Suprapubic skin (tissue), 4 donors: ENCODE measurements at regions not wholly inside any gene's neighbourhood (a gene's known extent, or its start where the extent isn't known, plus 50 kb on each side); places are given as distances from the start of the nearest gene placed in this dataset.

ENCODE experiments used
- DNase-seq, 2 donors: peaks; one replicate each; pipeline ENCODE4 v3.0.0-alpha.2; 2019; ENCODE audit warnings: low spot score in 2 of 2
- H3K27ac ChIP-seq: fragments of 200-600 bp; sonication (generic); one replicate; pipeline ENCODE4 v1.5.1; 2019
- H3K27me3 ChIP-seq: fragments of 200-600 bp; sonication (generic); one replicate; pipeline ENCODE4 v1.5.1; 2019
- H3K36me3 ChIP-seq: fragments of 200-600 bp; sonication (generic); one replicate; pipeline ENCODE4 v1.5.1; 2019
- H3K4me1 ChIP-seq: fragments of 200-600 bp; sonication (generic); one replicate; pipeline ENCODE4 v1.5.1; 2019
- H3K4me3 ChIP-seq: fragments of 200-600 bp; sonication (generic); one replicate; pipeline ENCODE4 v1.5.1; 2019; ENCODE audit warnings: mild to moderate bottlenecking
- H3K9me3 ChIP-seq: fragments of 200-600 bp; sonication (generic); one replicate; pipeline ENCODE4 v1.5.1; 2019
- EP300 ChIP-seq: sonication (generic); formaldehyde crosslinking; IDR thresholded peaks from one replicate; pipeline ENCODE4 v1.6.1; 2017; ENCODE audit warnings: antibody characterized with exemption
- POLR2A ChIP-seq, 2 donors: fragments of 450-650 bp; IDR thresholded peaks; one replicate each; pipeline ENCODE4 v1.6.1; 2017; ENCODE audit warnings: antibody characterized with exemption in 2 of 2, mild to moderate bottlenecking in 2 of 2, moderate library complexity in 2 of 2
- POLR2AphosphoS5 ChIP-seq, 3 donors: sonication (generic); formaldehyde crosslinking; IDR thresholded peaks; one replicate each; pipeline ENCODE4 v1.6.1; 2017; ENCODE audit warnings: antibody characterized with exemption in 3 of 3
- WGBS: methylation state at CpG from one replicate; pipeline ENCODE4 v1.1.5; 2018; 5-methylcytosine and 5-hydroxymethylcytosine counted together
- TF ChIP-seq, protein P1 (sequence below), 2 donors: fragments of 200-600 bp in 1 of 2; fragments of 450-650 bp in 1 of 2; sonication (generic) in 1 of 2; IDR thresholded peaks; one replicate each; pipeline ENCODE4 v1.5.1; 2016 to 2019; ENCODE audit warnings: antibody characterized with exemption in 2 of 2, mild to moderate bottlenecking in 1 of 2, moderate library complexity in 1 of 2

DNA sequence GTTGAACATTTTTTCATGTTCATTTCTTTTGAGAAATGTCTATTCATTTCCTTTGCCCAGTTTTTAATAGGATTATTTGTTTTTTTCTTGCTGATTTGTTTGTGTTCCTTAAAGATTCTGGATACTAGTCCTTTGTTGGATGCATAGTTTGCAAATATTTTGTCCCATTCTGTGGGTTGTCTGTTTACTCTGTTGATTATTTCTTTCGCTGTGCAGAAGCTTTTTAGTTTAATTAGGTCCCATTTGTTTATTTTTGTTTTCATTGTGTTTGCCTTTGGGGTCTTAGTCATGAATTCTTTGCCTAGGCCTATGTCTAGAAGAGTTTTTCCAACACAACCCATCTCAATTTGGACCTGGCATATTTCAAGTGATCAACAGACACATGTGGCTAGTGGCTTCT lies 116.1 kb upstream of the GALNT2 start:
- TF ChIP-seq EP300: no peak
- TF ChIP-seq POLR2A (IDR thresholded peaks at IDR 0.05): no peak
- no peak for TF ChIP-seq POLR2AphosphoS5 (IDR thresholded peaks at IDR 0.05)
- TF ChIP-seq, protein P1, sequence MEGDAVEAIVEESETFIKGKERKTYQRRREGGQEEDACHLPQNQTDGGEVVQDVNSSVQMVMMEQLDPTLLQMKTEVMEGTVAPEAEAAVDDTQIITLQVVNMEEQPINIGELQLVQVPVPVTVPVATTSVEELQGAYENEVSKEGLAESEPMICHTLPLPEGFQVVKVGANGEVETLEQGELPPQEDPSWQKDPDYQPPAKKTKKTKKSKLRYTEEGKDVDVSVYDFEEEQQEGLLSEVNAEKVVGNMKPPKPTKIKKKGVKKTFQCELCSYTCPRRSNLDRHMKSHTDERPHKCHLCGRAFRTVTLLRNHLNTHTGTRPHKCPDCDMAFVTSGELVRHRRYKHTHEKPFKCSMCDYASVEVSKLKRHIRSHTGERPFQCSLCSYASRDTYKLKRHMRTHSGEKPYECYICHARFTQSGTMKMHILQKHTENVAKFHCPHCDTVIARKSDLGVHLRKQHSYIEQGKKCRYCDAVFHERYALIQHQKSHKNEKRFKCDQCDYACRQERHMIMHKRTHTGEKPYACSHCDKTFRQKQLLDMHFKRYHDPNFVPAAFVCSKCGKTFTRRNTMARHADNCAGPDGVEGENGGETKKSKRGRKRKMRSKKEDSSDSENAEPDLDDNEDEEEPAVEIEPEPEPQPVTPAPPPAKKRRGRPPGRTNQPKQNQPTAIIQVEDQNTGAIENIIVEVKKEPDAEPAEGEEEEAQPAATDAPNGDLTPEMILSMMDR (IDR thresholded peaks at IDR 0.05): no peak
- Histone ChIP-seq H3K4me1 (peaks cover 9% of the 10 kb centered on the region), H3K9me3 (no peaks in the 10 kb centered on the region), H3K27ac (no peak overlapping the region), H3K27me3 (no peaks in the 10 kb centered on the region), H3K4me3 (no peak overlapping the region), H3K36me3 (no peaks in the 10 kb centered on the region)
- no peak for DNase-seq
- 83% methylated on average over 1 of the region's 1 CpG for WGBS

DNA sequence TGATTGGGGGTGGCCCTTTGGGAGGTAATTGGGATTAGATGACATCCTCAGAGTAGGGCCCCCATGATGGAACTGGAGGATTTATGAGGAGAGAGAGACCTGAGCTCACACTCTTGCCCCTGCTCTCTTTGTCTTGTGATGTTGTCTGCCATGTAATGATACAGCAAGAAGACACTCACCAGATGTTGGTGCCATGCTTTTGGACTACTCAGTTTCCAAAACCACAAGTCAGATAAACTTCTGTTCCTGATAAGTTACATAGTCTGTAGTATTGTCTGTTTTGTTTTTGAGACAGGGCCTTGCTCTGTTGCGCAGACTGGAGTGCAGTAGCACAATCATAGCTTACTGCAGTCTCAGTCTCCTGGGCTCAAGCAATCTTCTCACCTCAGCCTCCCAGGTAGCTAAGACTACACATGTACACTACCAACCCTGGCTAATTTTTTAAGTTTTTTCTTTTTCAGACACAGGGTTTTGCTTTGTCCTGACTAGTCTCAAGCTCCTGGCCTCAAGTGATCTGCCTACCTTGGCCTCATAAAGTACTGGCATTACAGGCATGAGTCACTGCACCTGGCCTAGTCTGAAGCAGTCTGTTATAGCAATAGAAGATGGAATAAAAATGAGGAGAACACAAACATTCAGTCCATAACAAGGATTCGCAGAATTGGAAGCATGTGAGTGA lies 115.0 kb upstream of the GALNT2 start:
- Histone ChIP-seq H3K4me1 (peaks cover 9% of the 10 kb centered on the region), H3K36me3 (no peaks in the 10 kb centered on the region), H3K27ac (no peak overlapping the region), H3K4me3 (no peak overlapping the region), H3K9me3 (no peaks in the 10 kb centered on the region), H3K27me3 (no peaks in the 10 kb centered on the region)
- DNase-seq: no peak
- WGBS: 72% methylated on average over 2 of the region's 2 CpGs
- no peak for TF ChIP-seq EP300
- no peak for TF ChIP-seq POLR2AphosphoS5 (IDR thresholded peaks at IDR 0.05)
- no peak for TF ChIP-seq POLR2A (IDR thresholded peaks at IDR 0.05)
- TF ChIP-seq, protein P1 (IDR thresholded peaks at IDR 0.05): no peak

GRCh38 chr1:229952670-229953520 lies 114.1 kb upstream of the GALNT2 start:
- no peaks in the 10 kb centered on the region for H3K36me3 ChIP-seq
- no peak overlapping the region for H3K4me3 ChIP-seq
- no peaks in the 10 kb centered on the region for H3K9me3 ChIP-seq
- no peak for TF ChIP-seq POLR2A (IDR thresholded peaks at IDR 0.05)
- TF ChIP-seq, protein P1 (IDR thresholded peaks at IDR 0.05): no peak
- no peak overlapping the region for H3K27ac ChIP-seq
- H3K4me1 ChIP-seq: peaks cover 9% of the 10 kb centered on the region
- no peak for DNase-seq
- H3K27me3 ChIP-seq: no peaks in the 10 kb centered on the region
- WGBS: 69% methylated on average over 4 of the region's 4 CpGs

DNA sequence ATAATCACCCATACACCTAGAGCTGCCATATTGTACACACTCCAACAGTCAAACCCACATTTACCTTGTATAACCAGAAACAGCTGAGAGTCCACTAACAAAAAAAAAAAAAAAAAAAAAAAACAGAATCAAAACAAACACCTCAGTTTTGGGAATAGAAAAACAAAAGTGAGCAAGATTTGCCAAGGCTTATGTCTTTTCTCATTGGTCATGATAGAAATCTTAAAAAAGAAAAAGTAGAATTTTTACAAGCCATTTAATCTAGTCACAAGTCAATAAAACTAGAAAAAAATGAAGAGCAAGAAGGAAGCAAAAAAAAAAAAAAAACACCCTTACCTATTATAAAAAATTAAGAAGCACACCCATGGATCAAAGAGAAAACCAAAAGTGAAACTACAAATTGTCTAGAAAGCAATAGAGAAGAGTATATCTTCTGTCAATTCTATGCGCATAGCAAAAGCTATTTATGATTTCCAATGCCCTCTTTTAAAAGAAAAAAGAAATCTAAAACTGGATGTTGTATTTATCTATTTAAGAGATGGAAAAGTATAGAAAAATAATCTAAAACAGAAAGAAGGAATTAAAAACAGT lies 113.2 kb upstream of the GALNT2 start:
- H3K27me3 ChIP-seq: no peaks in the 10 kb centered on the region
- H3K27ac ChIP-seq: no peak overlapping the region
- no peaks in the 10 kb centered on the region for H3K36me3 ChIP-seq
- no peak for DNase-seq
- peaks cover 9% of the 10 kb centered on the region for H3K4me1 ChIP-seq
- no peak overlapping the region for H3K4me3 ChIP-seq
- WGBS: 61% methylated on average over 1 of the region's 1 CpG
- TF ChIP-seq EP300 (no peak), POLR2A (IDR thresholded peaks at IDR 0.05) (no peak), POLR2AphosphoS5 (IDR thresholded peaks at IDR 0.05) (no peak)
- TF ChIP-seq, protein P1 (IDR thresholded peaks at IDR 0.05): no peak
- H3K9me3 ChIP-seq: no peaks in the 10 kb centered on the region

DNA sequence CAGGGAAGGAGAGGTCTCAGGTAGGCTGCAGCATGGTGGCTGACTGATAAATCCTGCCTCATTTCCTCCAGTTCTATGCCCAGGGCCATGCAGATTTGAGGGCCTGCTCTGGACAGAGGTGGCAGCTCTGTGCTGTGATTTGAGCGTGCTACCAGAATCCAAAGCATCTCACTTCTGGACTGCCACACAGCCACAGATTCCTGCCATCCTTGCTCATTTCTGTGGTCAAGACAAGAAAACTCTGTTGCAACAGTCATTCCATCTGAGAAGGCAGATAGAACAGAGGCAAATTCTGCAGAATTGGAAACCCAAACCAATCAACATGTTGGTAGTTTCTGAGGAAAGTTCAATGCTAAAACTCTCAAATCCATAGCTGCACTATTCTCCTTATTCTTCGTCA lies 102.8 kb upstream of the GALNT2 start:
- Histone ChIP-seq H3K4me1 (no peaks in the 10 kb centered on the region), H3K27me3 (peaks cover 8% of the 10 kb centered on the region), H3K9me3 (no peaks in the 10 kb centered on the region), H3K36me3 (no peaks in the 10 kb centered on the region), H3K4me3 (no peak overlapping the region), H3K27ac (no peak overlapping the region)
- WGBS: 91% methylated on average over 2 of the region's 2 CpGs
- TF ChIP-seq, protein P1 (IDR thresholded peaks at IDR 0.05): no peak
- TF ChIP-seq POLR2AphosphoS5 (IDR thresholded peaks at IDR 0.05): no peak
- DNase-seq: no peak
